GM12874 (cell line): ENCODE measurements at regions not wholly inside any gene's neighbourhood (a gene's known extent, or its start where the extent isn't known, plus 50 kb on each side); places are given as distances from the start of the nearest gene placed in this dataset.

Experiments
- TF ChIP-seq, protein P1 (sequence below): IDR thresholded peaks from 2 replicates; pipeline ENCODE4 v1.5.1; 2011; ENCODE audit warnings: low read depth, mild to moderate bottlenecking, control low read depth, low read length, moderate library complexity; ENCODE audit not compliant: insufficient read depth

DNA sequence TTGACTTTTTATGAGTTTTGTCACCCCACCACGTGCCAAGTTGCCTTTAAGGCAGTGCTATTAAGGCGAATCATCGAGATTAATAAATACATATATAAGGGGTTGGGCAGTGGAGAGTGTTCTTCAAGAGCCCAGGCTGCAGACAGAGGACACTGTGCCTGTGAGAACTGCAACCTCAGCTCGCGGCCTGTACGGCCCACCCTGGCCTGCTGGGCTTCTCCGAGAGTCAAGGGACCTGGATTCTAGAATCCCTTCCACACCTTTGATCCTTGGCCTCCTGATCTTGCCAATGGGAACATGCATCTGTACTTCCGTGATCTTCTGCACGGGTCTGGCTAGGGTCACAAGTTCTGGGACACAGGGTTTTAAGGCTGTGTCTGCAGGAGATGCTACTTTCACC lies 54.5 kb downstream of the IRX5 start:
- TF ChIP-seq, protein P1, sequence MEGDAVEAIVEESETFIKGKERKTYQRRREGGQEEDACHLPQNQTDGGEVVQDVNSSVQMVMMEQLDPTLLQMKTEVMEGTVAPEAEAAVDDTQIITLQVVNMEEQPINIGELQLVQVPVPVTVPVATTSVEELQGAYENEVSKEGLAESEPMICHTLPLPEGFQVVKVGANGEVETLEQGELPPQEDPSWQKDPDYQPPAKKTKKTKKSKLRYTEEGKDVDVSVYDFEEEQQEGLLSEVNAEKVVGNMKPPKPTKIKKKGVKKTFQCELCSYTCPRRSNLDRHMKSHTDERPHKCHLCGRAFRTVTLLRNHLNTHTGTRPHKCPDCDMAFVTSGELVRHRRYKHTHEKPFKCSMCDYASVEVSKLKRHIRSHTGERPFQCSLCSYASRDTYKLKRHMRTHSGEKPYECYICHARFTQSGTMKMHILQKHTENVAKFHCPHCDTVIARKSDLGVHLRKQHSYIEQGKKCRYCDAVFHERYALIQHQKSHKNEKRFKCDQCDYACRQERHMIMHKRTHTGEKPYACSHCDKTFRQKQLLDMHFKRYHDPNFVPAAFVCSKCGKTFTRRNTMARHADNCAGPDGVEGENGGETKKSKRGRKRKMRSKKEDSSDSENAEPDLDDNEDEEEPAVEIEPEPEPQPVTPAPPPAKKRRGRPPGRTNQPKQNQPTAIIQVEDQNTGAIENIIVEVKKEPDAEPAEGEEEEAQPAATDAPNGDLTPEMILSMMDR: no peak

DNA sequence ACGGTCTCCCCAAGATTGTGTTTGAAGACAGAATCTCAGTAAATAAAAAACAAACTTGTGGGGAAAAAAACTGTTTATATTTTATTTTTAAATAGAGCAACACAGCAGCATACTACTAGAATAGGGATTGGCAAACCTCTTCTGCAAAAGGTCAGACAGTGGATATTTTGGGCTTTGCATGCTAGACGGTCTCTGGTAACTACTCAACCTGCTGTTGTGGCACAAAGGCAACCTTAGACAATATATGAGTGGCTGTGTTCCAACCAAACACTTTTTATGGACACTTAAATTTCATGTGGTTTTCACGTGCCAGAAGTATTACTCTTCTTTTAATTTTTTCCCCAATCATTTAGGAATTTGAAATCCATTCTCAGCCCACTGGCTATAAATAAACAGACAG lies 55.0 kb downstream of the IRX5 start:
- TF ChIP-seq, protein P1: no peak

DNA sequence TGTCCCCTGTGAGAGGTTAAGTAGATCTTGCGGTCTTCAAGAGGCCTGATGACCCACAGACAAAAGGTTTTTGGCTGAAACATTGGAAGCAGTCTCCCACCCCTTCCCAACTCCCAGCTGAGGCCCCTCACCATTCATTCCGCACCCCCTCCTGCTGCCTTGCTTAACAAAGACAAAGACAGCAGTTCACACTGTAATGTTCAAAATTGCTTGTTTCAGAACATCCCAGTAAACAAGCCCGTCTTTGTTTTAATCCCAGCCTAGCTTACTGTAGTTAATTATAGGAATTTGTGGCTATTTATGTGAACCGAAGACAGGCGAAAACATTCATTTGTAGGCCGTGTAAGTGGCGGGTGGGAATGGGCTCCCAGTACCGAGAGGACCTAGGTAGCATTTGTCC lies 55.7 kb downstream of the IRX5 start:
- TF ChIP-seq, protein P1: no peak

DNA sequence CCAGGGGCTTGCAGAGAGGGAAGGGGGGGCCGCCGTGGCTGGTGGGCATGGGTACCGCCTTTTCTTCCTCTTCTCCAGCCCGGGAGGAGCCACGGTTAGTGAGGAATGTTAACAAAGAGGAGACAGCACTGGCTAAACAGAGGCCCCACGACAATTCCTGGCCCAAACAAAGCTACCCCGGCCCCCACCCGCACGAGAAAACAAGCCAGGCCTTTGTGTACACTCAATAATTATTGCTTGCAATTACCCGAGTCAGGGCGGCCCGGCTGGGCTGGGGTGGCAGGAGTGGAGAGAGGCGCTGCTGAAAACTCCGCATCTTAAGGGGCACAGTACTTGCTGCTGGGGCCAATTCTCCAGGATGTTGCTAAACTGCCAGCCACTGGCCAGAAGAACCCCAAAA lies 56.4 kb downstream of the IRX5 start:
- TF ChIP-seq, protein P1: no peak

DNA sequence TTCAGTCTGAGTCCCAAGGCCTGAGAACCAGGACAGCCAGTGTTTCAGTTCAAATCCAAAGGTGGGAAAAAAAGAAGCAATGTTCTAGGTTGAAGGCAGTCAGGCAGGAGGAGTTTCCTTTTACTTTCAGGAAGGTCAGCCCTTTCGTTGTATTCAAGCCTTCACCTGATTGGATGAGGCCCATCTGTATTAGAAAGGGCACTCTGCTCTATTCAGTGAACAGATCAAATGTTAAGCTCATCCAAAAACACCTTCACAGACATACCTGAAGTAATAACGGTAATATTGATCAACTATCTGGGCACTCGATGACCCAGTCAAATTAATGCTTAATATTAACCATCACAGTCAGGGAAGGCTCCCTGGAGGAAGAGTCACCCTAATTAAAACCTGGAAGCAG lies 60.9 kb downstream of the IRX5 start:
- TF ChIP-seq, protein P1: no peak

DNA sequence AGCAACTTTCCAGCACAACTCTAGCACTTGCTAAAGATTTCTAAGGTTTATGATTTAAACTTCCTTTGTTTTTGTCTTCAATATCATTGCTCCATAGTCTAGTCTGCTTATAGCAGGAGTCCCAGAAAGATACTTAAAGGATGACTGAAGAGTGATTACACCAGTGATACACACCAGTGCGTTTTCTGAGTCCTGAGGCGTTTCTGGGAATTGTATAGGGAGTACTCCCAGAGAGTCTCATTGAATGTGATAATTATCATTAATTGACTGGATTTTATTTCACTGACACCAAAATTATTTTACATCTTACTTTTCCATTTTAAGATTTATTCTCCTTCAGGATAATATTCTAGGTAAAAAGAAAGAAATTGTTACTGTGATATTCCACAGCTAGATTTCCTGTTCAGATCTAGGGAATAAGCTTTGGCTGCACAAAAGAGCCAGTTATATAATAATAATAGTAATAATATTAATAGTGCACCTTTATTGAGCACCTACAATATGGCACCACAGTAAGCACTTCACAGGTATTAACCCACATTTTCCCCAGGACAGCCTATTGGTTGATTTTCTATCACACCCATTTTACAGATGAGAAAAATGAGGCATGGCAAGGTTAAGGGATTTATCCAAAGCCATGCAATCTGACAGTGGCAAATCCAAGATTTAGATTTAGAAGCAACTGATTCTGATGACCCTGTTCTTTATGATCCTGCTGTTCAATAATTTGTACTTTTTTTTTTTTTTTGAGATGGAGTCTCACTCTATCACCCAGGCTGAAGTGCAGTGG lies 62.6 kb downstream of the IRX5 start:
- TF ChIP-seq, protein P1: no peak

DNA sequence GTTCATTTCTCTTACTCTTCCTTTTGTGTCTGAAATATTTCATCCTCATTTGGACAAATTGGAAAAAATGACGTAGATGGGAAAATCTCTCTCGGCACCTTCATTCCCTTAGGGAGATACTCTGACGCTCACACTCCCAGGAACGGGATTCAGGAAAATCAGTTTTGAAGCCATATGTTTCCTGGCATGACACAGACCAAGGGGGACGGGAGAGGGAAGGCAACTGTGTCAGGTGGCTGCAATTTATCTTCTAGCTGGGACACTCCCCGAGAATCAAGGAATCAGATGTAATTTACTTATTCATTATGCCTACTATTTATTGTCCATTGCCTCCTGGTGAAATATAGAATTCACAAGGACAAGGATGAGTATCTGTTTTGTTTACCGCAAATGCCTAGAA lies 65.5 kb downstream of the IRX5 start:
- TF ChIP-seq, protein P1: no peak

DNA sequence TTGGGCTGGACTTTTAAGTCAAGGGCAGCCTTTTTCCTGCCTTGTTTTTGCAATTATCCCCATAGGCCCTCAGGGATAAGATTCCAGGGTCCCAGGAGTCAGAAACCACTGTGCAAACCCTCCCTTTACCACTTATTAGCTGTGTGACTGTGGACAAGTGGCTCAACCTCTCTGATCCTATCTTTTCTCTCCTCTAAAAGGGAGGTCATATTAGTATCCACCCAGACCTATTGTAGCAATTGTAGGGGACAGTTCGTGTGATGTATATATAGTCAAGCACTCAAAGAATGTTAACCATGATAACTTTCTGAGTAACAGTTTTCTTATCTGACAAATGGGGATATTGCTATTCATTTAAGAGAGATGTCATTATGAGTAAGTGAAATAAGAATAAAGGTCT lies 68.2 kb downstream of the IRX5 start:
- TF ChIP-seq, protein P1: no peak
